Bronchial epithelial cell (primary cell): ENCODE measurements at regions not wholly inside any gene's neighbourhood (a gene's known extent, or its start where the extent isn't known, plus 50 kb on each side); places are given as distances from the start of the nearest gene placed in this dataset.

Source experiments
- DNase-seq: peaks from one replicate; pipeline ENCODE4 v3.0.0-alpha.2; 2010; ENCODE audit warnings: low read depth
- FAIRE-seq: peaks from 2 replicates; lab custom pipeline; 2011; peaks lifted over from hg19 to GRCh38; lab: Jason Lieb, UNC
- H3K27me3 ChIP-seq: 2 replicates; pipeline ENCODE4 v1.5.1; 2011; ENCODE audit warnings: low read length; ENCODE audit not compliant: control insufficient read depth, insufficient read depth
- H3K36me3 ChIP-seq: 2 replicates; pipeline ENCODE4 v1.5.1; 2011; ENCODE audit warnings: low read length; ENCODE audit not compliant: control insufficient read depth, insufficient read depth
- H3K4me3 ChIP-seq: 2 replicates; pipeline ENCODE4 v1.5.1; 2011; ENCODE audit warnings: mild to moderate bottlenecking, low read depth, low read length, control low read depth
- CTCF ChIP-seq: IDR thresholded peaks from 2 replicates; pipeline ENCODE4 v1.5.1; 2011; ENCODE audit warnings: mild to moderate bottlenecking, moderate library complexity, low read length, control low read depth, inconsistent platforms; ENCODE audit not compliant: insufficient read depth, severe bottlenecking

GRCh38 chr18:59050661-59051057, 89.0 kb upstream of the SEC11C start:
- peaks cover 2% of the 10 kb centered on the region for H3K27me3 ChIP-seq
- TF ChIP-seq CTCF: no peak
- no peaks in the 10 kb centered on the region for H3K36me3 ChIP-seq
- no peak for FAIRE-seq
- no peak overlapping the region for H3K4me3 ChIP-seq
- no peak for DNase-seq

GRCh38 chr18:59051470-59052165, 88.1 kb upstream of the SEC11C start:
- no peak for TF ChIP-seq CTCF
- H3K27me3 ChIP-seq: peaks cover 2% of the 10 kb centered on the region
- FAIRE-seq (peak; percentile 18), DNase-seq (no peak)
- H3K4me3 ChIP-seq: no peak overlapping the region
- H3K36me3 ChIP-seq: no peaks in the 10 kb centered on the region

GRCh38 chr18:59052965-59053820, 86.5 kb upstream of the SEC11C start:
- no peak for FAIRE-seq
- TF ChIP-seq CTCF: no peak
- Histone ChIP-seq H3K36me3 (no peaks in the 10 kb centered on the region), H3K4me3 (no peak overlapping the region), H3K27me3 (no peaks in the 10 kb centered on the region)
- DNase-seq: no peak

GRCh38 chr18:59054496-59055287, 85.0 kb upstream of the SEC11C start:
- FAIRE-seq: no peak
- TF ChIP-seq CTCF: no peak
- H3K4me3 ChIP-seq: no peak overlapping the region
- DNase-seq: no peak
- H3K36me3 ChIP-seq: no peaks in the 10 kb centered on the region
- no peaks in the 10 kb centered on the region for H3K27me3 ChIP-seq

- no peak for DNase-seq
- Histone ChIP-seq H3K36me3 (no peaks in the 10 kb centered on the region), H3K27me3 (no peaks in the 10 kb centered on the region), H3K4me3 (no peak overlapping the region)
- no peak for TF ChIP-seq CTCF
- no peak for FAIRE-seq
These were observed 84.2 kb upstream of the SEC11C start for GRCh38 chr18:59055345-59056032.
